ENCODE measurements at regions not wholly inside any gene's neighbourhood (a gene's known extent, or its start where the extent isn't known, plus 50 kb on each side); places are given as distances from the start of the nearest gene placed in this dataset.

DNA sequence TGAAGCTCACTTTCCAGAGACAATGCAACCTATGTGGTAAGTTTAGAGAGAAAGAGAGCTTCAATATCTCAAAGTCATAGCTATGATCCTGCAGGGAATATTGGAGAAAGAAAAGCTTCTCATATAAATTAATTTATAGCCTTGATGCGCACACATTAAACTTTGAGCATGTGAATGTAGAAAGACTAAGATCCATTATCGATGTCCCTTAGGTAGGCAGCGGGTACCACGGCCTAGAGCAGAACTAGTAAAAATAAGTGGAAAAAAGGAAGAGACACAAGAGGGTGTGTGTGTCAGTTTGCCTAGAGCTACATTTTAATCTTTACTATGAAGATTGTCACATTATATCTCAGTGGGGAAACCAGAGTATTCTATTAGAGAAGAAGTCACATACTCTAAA lies 685.6 kb downstream of the AMY1C start:
- Mint-ChIP-seq H3K4me1 (ENCODE audit: low read depth) (no peaks in the 10 kb centered on the region), H3K27me3 (ENCODE audit: low read depth) (no peaks in the 10 kb centered on the region), H3K36me3 (ENCODE audit: low read depth) (no peaks in the 10 kb centered on the region), H3K27ac (no peak overlapping the region), H3K4me3 (no peak overlapping the region), H3K9me3 (peaks cover 37% of the 10 kb centered on the region)
- DNase-seq (ENCODE audit: low spot score): no peak

- H3K36me3 Mint-ChIP-seq (ENCODE audit: low read depth): no peaks in the 10 kb centered on the region
Measured at GRCh38 chr1:104440011-104440410, 690.3 kb downstream of the AMY1C start.

GRCh38 chr1:104456724-104457123 lies 707.0 kb downstream of the AMY1C start:
- H3K4me1 Mint-ChIP-seq (ENCODE audit: low read depth): no peaks in the 10 kb centered on the region
- H3K27ac Mint-ChIP-seq: no peak overlapping the region
- no peaks in the 10 kb centered on the region for H3K27me3 Mint-ChIP-seq (ENCODE audit: low read depth)
- DNase-seq (ENCODE audit: low spot score): no peak
- H3K36me3 Mint-ChIP-seq (ENCODE audit: low read depth): no peaks in the 10 kb centered on the region
- no peak overlapping the region for H3K4me3 Mint-ChIP-seq
- H3K9me3 Mint-ChIP-seq: peaks cover 50% of the 10 kb centered on the region

More at GRCh38 chr1:104440011-104440410, 690.3 kb downstream of the AMY1C start:
- H3K9me3 Mint-ChIP-seq: peaks cover 54% of the 10 kb centered on the region
- no peak overlapping the region for H3K27ac Mint-ChIP-seq
- no peaks in the 10 kb centered on the region for H3K4me1 Mint-ChIP-seq (ENCODE audit: low read depth)
- DNase-seq (ENCODE audit: low spot score): no peak
- no peak overlapping the region for H3K4me3 Mint-ChIP-seq
- no peaks in the 10 kb centered on the region for H3K27me3 Mint-ChIP-seq (ENCODE audit: low read depth)

GRCh38 chr1:104459886-104460285 lies 710.2 kb downstream of the AMY1C start:
- H3K9me3 Mint-ChIP-seq: peaks cover 45% of the 10 kb centered on the region
- DNase-seq (ENCODE audit: low spot score): no peak
- no peak overlapping the region for H3K27ac Mint-ChIP-seq
- H3K27me3 Mint-ChIP-seq (ENCODE audit: low read depth): no peaks in the 10 kb centered on the region
- no peak overlapping the region for H3K4me3 Mint-ChIP-seq
- no peaks in the 10 kb centered on the region for H3K36me3 Mint-ChIP-seq (ENCODE audit: low read depth)
- no peaks in the 10 kb centered on the region for H3K4me1 Mint-ChIP-seq (ENCODE audit: low read depth)

GRCh38 chr1:104460880-104461279 lies 711.2 kb downstream of the AMY1C start:
- no peak overlapping the region for H3K4me3 Mint-ChIP-seq

DNA sequence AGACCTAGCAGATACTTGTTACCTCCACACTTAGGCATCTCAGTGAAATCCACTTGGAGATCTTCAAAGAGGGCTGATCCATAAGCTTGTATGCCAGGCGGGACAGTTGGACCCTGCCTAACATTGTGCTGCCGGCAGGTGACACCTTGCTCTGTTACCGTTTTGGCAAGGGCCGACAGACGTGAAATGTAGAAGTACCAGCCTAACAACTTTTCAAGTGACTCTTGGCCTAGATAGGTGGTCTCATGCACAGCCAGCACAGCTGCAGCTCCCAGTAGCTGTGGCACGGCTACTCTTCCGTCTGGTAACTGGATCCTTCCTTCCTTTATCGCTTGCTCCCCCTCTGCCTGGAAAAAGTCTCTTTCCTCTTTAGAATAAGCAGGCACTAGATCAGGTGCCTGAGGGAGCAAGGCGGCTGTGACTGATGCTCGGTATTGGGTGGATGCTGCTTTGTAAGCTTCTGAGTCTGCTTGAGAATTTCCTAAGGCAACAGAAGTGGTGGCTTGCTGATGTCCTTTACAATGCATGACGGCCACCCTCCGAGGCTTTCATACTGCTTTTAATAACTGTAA lies 713.5 kb downstream of the AMY1C start:
- Mint-ChIP-seq H3K27ac (no peak overlapping the region), H3K9me3 (peaks cover 54% of the 10 kb centered on the region), H3K36me3 (ENCODE audit: low read depth) (no peaks in the 10 kb centered on the region), H3K4me1 (ENCODE audit: low read depth) (no peaks in the 10 kb centered on the region), H3K27me3 (ENCODE audit: low read depth) (no peaks in the 10 kb centered on the region), H3K4me3 (no peak overlapping the region)
- DNase-seq (ENCODE audit: low spot score): no peak

More at GRCh38 chr1:104460880-104461279, 711.2 kb downstream of the AMY1C start:
- Mint-ChIP-seq H3K27me3 (ENCODE audit: low read depth) (no peaks in the 10 kb centered on the region), H3K36me3 (ENCODE audit: low read depth) (no peaks in the 10 kb centered on the region), H3K27ac (no peak overlapping the region), H3K9me3 (peaks cover 42% of the 10 kb centered on the region), H3K4me1 (ENCODE audit: low read depth) (no peaks in the 10 kb centered on the region)
- DNase-seq (ENCODE audit: low spot score): no peak

DNA sequence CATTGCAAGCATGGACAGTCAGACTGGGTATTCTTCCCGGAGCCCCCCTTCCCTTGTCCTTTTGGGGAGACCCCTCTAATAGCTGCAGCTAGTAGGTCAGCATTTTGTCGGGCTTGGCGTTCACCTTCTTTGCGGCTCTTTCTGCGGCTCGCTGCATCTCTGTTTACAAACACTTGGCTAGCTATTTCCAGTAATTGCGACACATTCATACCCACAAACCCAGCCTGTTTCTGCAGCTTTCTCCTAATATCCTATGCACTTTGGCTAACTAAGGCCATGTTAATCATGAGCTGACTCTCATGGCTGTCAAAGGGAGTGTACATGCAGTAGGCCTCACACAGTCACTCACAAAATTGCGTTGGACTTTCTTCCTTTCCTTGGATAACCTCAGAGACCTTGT lies 716.4 kb downstream of the AMY1C start:
- no peak for DNase-seq (ENCODE audit: low spot score)
- Mint-ChIP-seq H3K4me1 (ENCODE audit: low read depth) (no peaks in the 10 kb centered on the region), H3K27me3 (ENCODE audit: low read depth) (no peaks in the 10 kb centered on the region), H3K9me3 (peaks cover 48% of the 10 kb centered on the region), H3K36me3 (ENCODE audit: low read depth) (no peaks in the 10 kb centered on the region), H3K27ac (no peak overlapping the region), H3K4me3 (no peak overlapping the region)

DNA sequence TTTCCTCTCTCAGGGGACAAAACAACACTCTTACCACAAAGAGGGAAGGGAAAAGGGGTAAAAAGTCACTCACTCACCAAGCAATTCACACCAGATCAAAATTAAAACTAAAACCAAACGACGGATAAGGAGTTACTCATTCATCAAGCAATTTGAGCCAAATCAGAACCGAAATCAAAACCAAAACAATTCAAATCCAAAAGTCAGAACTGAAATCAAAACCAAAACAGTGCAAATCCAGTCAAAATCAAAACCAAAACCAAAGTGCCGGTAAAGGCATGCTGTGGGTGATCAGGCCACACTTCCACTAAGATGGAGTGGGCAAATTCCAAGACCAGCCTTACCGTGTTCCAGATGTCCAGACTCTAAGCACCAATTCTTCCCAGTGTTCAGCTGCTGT lies 717.9 kb downstream of the AMY1C start:
- Mint-ChIP-seq H3K4me3 (no peak overlapping the region), H3K27me3 (ENCODE audit: low read depth) (no peaks in the 10 kb centered on the region), H3K36me3 (ENCODE audit: low read depth) (no peaks in the 10 kb centered on the region), H3K4me1 (ENCODE audit: low read depth) (no peaks in the 10 kb centered on the region), H3K27ac (peak overlapping the region; percentile 43), H3K9me3 (peaks cover 44% of the 10 kb centered on the region)
- no peak for DNase-seq (ENCODE audit: low spot score)

DNA sequence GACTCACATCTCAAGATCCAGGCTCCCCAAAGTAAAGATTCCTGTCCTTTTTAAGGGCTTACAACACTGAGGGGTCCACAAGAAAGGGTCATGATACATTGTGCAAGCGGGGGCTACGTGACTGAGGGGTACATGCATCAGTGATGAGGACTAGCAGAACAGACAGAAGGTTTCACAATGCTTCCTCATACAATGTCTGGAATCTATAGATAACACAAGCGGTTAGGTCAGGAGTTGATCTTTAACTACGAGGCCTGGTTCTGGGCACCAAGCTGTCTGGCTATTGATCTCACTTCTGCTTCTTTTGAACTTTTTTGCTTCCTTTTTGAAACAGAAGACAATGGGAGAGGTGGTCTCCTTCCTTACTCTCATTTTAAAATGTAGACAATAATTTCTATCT lies 718.6 kb downstream of the AMY1C start:
- Mint-ChIP-seq H3K9me3 (peaks cover 38% of the 10 kb centered on the region), H3K27me3 (ENCODE audit: low read depth) (no peaks in the 10 kb centered on the region), H3K27ac (no peak overlapping the region), H3K36me3 (ENCODE audit: low read depth) (no peaks in the 10 kb centered on the region), H3K4me1 (ENCODE audit: low read depth) (no peaks in the 10 kb centered on the region), H3K4me3 (no peak overlapping the region)
- no peak for DNase-seq (ENCODE audit: low spot score)

DNA sequence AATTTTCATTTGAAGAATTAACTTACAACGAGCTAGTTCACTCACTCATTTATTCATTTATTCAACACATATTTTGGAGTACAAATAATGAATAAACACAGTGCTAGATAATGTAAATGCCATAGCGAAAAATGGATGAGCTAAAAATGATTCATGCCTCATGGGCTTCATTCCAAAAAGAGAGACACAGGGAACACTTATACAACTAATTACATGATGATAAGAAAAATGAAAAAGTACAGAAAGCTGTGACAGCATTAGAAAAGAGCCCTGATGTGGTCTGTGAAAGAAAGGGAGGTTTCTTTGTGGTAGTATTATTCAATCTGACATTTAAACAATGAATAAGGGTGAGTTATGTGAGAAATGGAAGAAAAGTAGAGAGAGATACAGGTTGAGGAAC lies 726.4 kb downstream of the AMY1C start:
- H3K36me3 Mint-ChIP-seq (ENCODE audit: low read depth): no peaks in the 10 kb centered on the region
- no peak for DNase-seq (ENCODE audit: low spot score)
- H3K27me3 Mint-ChIP-seq (ENCODE audit: low read depth): no peaks in the 10 kb centered on the region
- H3K4me3 Mint-ChIP-seq: no peak overlapping the region
- peaks cover 10% of the 10 kb centered on the region for H3K9me3 Mint-ChIP-seq
- H3K4me1 Mint-ChIP-seq (ENCODE audit: low read depth): no peaks in the 10 kb centered on the region
- H3K27ac Mint-ChIP-seq: no peak overlapping the region

GRCh38 chr1:104488296-104489015 lies 738.8 kb downstream of the AMY1C start:
- Mint-ChIP-seq H3K36me3 (ENCODE audit: low read depth) (no peaks in the 10 kb centered on the region), H3K4me3 (no peak overlapping the region), H3K9me3 (peaks cover 28% of the 10 kb centered on the region), H3K27ac (no peak overlapping the region), H3K4me1 (ENCODE audit: low read depth) (no peaks in the 10 kb centered on the region), H3K27me3 (ENCODE audit: low read depth) (no peaks in the 10 kb centered on the region)
- DNase-seq (ENCODE audit: low spot score): no peak

- Mint-ChIP-seq H3K27me3 (ENCODE audit: low read depth) (no peaks in the 10 kb centered on the region), H3K4me3 (no peak overlapping the region), H3K27ac (no peak overlapping the region), H3K4me1 (ENCODE audit: low read depth) (no peaks in the 10 kb centered on the region), H3K9me3 (peaks cover 21% of the 10 kb centered on the region), H3K36me3 (ENCODE audit: low read depth) (no peaks in the 10 kb centered on the region)
- no peak for DNase-seq (ENCODE audit: low spot score)
Measured at GRCh38 chr1:104526158-104526795, 776.6 kb downstream of the AMY1C start.

DNA sequence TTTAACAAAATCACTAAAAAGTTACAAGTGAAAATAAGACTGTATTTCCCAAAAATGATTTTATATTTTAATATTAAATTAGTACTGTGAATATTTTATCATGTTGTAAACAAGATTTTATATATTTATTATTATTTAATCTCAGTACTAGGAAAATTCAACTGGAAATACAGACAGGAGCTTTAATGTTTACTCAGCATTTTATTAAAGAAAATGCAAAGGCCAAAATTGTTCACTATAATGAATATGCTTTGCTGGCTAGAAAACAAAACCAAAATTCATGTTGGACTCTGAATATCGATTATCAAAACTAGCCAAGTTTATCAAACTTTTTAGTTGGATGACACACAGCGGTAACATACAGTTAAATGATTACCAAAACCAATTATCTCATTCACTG lies 782.3 kb downstream of the AMY1C start:
- H3K27me3 Mint-ChIP-seq (ENCODE audit: low read depth): no peaks in the 10 kb centered on the region
- no peak overlapping the region for H3K27ac Mint-ChIP-seq
- H3K36me3 Mint-ChIP-seq (ENCODE audit: low read depth): no peaks in the 10 kb centered on the region
- no peaks in the 10 kb centered on the region for H3K4me1 Mint-ChIP-seq (ENCODE audit: low read depth)
- DNase-seq (ENCODE audit: low spot score): no peak
- H3K4me3 Mint-ChIP-seq: no peak overlapping the region
- peaks cover 18% of the 10 kb centered on the region for H3K9me3 Mint-ChIP-seq

DNA sequence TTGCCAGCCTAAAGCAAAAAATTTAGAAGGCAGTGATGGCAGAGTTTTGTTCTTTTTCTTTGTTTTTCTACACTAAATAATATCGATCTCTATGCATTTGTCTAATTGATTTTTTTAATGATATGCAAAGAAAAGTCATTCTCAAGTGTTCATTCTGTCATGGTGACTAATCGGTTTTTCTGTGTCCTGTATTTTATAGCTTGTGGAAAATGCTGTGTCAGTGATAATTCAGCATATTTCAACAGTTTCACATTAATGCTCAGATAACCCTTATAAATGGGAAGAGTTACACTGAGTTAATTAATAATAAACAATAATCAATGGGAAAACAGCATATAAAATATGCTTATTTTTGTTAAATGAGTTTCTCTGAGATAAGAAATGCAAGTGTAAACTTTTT lies 824.9 kb downstream of the AMY1C start:
- Mint-ChIP-seq H3K4me1 (ENCODE audit: low read depth) (no peaks in the 10 kb centered on the region), H3K9me3 (peaks cover 24% of the 10 kb centered on the region), H3K36me3 (ENCODE audit: low read depth) (no peaks in the 10 kb centered on the region), H3K27me3 (ENCODE audit: low read depth) (no peaks in the 10 kb centered on the region), H3K27ac (no peak overlapping the region), H3K4me3 (no peak overlapping the region)
- DNase-seq (ENCODE audit: low spot score): no peak

Data from T-helper 2 cell treated with Interferon-gamma antibody and Interleukin-4, amounts not matched to agents 5 μg/mL and 100 μg/mL, for 36 hours (primary cell).